ENCODE measurements at regions not wholly inside any gene's neighbourhood (a gene's known extent, or its start where the extent isn't known, plus 50 kb on each side); places are given as distances from the start of the nearest gene placed in this dataset.

- DNase-seq = no peak
These were observed 722.6 kb upstream of the TENM4 start for GRCh38 chr11:80163441-80163840.

GRCh38 chr11:80163011-80163410 is 722.2 kb upstream of the TENM4 start:
- no peak for DNase-seq

GRCh38 chr11:80162387-80162786 is 721.6 kb upstream of the TENM4 start:
- DNase-seq = no peak

- no peak for DNase-seq
These were observed 716.6 kb upstream of the TENM4 start for GRCh38 chr11:80157447-80157846.

GRCh38 chr11:80156062-80156461 is 715.2 kb upstream of the TENM4 start:
- no peak for DNase-seq

- DNase-seq = peak; percentile 9 to 69
These were observed 714.7 kb upstream of the TENM4 start for GRCh38 chr11:80155412-80156017.

- DNase-seq = peak; percentile 19 to 40
These were observed 705.4 kb upstream of the TENM4 start for GRCh38 chr11:80146232-80146631.

GRCh38 chr11:80144897-80145594 is 704.2 kb upstream of the TENM4 start:
- DNase-seq = no peak

- DNase-seq = no peak
These were observed 696.2 kb upstream of the TENM4 start for GRCh38 chr11:80136991-80137390.

GRCh38 chr11:80129396-80129795 is 688.6 kb upstream of the TENM4 start:
- no peak for DNase-seq

- no peak for DNase-seq
These were observed 681.4 kb upstream of the TENM4 start for GRCh38 chr11:80122211-80122610.

- no peak for DNase-seq
These were observed 677.2 kb upstream of the TENM4 start for GRCh38 chr11:80118073-80118472.

- DNase-seq = no peak
These were observed 676.0 kb upstream of the TENM4 start for GRCh38 chr11:80116796-80117195.

GRCh38 chr11:80109652-80110051 is 668.8 kb upstream of the TENM4 start:
- no peak for DNase-seq

- DNase-seq = no peak
These were observed 668.2 kb upstream of the TENM4 start for GRCh38 chr11:80109031-80109430.

GRCh38 chr11:80107415-80107814 is 666.6 kb upstream of the TENM4 start:
- DNase-seq = no peak

- no peak for DNase-seq
These were observed 663.4 kb upstream of the TENM4 start for GRCh38 chr11:80104191-80104590.

- no peak for DNase-seq
These were observed 662.5 kb upstream of the TENM4 start for GRCh38 chr11:80103142-80103859.

GRCh38 chr11:80097146-80097545 is 656.3 kb upstream of the TENM4 start:
- DNase-seq = no peak

GRCh38 chr11:80096736-80097135 is 655.9 kb upstream of the TENM4 start:
- DNase-seq = no peak

GRCh38 chr11:80086496-80087055 is 645.7 kb upstream of the TENM4 start:
- no peak for DNase-seq

- no peak for DNase-seq
These were observed 644.7 kb upstream of the TENM4 start for GRCh38 chr11:80085563-80085962.

- no peak for DNase-seq
These were observed 643.8 kb upstream of the TENM4 start for GRCh38 chr11:80084608-80085007.

GRCh38 chr11:80083531-80083951 is 642.7 kb upstream of the TENM4 start:
- no peak for DNase-seq
